Sciatic nerve (tissue), 2 donors: ENCODE measurements at regions not wholly inside any gene's neighbourhood (a gene's known extent, or its start where the extent isn't known, plus 50 kb on each side); places are given as distances from the start of the nearest gene placed in this dataset.

Experiments used
- ATAC-seq: fragments of 200-7000 bp; cut with Tn5 transposase; one replicate; pipeline ENCODE4 v1.9.1; 2020; ENCODE audit warnings: mild to moderate bottlenecking, moderate library complexity
- DNase-seq: peaks from one replicate; pipeline ENCODE4 v3.0.0-alpha.2; 2020; ENCODE audit warnings: low spot score
- intact Hi-C: fragments of 100-400 bp; cut with DNase I; formaldehyde crosslinking; loops from one replicate; pipeline ENCODE4 v1.14.2; 2022
- donor health status: DM: no; HTN: no; CAD: no.
- donor health status: DM: no; HTN: no; CAD: no.

DNA sequence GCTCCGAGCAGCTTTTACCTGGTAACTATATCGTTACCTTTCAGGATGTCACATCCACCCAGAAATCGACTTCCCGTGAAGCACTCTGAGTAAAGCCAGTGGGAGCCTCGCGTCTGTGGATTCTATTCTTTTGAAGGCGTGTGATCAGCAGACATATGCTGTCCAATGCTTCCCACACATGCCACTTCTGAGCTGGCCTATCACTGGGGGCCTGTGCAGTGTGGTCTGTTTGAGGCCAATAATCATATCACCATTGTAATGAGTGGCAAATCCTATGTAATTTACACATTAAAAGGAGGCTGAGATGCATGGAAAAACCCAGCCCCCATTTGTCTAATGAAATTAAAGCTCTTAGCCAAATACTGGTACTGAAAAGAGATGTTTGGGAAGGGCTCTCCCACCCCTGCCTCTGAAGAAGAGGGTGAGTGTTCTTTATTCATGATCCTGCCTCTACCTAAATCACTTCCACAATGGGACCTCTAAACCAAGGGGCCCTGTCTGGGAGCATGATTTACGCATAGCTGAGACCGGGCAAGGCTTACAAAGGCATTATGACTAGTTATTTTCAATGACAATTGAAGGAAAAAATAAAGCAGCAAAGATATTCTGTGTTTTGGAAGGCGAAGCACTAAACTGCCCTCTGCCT lies 686.8 kb downstream of the ZEB2 start:
- intact Hi-C loops: no loop called here
- DNase-seq: no peak
- ATAC-seq: no peak

DNA sequence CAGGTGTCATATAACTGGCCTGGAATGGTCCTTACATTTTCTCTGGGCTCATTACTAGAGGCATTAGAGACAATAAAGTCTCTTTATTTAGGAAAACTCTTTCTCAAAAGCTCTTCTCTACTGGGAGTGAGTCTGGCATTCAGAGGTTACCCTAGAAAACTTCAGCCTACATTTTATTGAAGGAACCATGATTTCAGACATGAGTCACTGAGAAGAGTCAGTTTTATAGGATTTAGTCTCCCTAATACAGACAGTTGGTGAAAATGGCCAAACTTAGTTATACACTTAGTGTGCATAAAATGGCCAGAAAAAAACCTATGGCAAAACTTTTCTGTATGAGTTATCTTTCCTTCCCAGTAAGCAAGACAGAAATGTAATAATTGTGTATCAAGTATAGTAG lies 689.4 kb downstream of the ZEB2 start:
- ATAC-seq (no peak), DNase-seq (no peak)
- intact Hi-C loops: no loop called here

DNA sequence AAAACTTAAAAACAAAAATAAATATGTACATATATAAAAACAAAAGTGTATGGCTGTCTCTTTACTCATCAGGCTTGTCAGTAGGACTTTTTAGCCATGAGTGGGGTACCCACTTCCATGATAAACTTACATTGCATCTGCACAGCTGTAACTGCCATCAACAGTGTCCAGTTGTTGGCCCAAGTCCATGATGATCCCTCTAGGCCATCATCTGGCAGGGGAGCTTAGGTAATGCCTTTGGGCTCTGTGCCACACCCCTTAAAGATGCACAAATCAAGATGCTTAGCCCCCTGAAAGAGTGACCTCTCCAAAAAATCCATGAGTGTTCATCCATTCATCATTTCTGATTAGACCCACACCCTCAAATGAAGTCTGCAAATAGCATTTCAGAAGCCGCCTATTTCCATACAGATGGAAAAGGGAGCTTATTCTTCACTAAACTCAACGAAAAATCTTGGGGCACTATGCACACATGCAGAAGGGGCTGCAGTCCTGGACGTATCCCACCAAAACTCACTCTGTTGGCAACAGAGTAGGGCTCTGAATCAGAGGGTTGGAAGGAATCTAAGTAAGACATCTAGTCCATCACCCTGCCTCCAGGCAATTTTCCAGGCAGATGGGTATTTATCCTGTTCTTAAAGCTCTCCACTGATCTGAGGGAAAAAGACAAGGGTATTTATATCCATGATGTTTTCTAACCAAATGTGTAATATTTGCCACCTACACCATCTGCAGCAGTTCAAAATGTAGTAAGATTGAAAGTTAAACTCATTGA lies 691.0 kb downstream of the ZEB2 start:
- no peak for ATAC-seq
- no peak for DNase-seq
- intact Hi-C loops: no loop called here

DNA sequence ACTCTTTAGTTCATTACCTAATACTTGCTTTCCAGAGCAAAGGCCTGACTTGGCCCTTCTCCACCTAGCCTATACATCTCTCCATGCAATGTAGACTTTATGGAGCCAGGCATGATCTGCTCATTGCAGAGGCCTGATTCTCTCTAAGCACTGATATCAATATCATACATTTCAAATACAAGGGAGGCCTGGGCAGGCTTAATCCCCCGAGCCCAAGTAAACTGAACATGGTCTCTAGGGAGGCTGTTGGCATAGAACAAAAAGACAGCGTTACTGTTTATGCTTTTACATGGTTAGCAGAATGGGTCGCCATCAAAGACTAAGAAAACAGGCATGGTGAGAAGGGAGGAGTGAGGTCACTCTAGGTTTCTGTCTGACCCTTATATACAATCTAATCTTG lies 695.1 kb downstream of the ZEB2 start:
- intact Hi-C loops: no loop called here
- DNase-seq (no peak), ATAC-seq (no peak)

DNA sequence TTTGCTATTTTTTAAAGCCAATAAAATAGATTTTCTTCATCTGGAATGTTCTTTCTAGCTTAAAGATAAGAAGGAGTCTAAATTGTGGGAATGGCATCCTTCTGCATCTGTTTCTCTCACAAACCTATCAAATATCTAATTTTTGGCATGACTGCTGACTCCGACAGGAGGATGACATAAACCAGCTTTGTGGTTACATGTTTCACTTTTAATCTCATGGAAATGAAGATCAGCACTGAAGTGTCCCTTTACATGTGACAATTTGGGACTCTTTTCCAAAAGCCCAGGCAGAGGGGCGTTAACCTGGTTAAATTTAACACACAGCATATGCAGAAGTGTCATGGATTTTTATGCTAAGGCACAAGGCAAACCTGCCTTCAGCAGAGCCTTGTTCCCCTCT lies 694.7 kb downstream of the ARHGAP15 start:
- DNase-seq (no peak), ATAC-seq (no peak)
- intact Hi-C loops: no loop called here

DNA sequence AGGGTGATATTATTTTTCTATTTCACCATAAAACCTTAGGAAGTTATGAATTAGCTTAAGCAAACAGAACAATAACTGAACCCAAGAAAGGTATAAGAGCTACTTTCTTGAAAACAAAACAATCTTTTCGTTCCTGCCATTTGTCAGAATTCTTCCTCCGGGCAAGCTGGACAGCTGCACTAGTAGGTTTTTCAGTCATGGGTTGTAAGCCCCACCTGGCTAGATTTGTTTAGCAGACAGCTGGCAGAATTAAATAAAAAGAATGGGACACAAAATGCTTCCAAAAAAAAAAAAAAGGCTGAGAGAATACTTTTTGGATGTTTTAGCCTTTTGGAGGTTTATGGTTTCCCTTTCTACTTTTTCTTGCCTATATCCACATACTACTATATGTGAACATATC lies 694.1 kb downstream of the ARHGAP15 start:
- intact Hi-C loops: no loop called here
- DNase-seq: no peak
- no peak for ATAC-seq

DNA sequence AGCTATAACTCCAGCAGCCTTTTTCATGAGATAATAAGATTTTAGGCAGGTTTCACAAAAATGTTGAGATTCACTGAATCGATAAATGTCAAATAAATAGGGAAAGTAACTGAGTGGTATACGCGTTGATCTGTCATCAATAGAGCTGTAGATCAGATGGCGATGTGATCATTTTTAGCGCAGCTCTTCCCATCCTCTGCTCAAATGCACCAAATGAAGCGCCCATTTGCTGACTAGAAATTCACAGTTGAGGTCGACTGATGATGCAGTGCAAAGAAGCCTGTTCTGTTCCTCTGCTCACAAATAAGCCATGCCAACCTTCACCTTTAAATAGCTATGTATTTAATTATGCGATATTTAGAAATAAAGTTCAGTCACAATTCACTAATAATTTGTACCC lies 693.5 kb downstream of the ARHGAP15 start:
- DNase-seq (no peak), ATAC-seq (no peak)
- intact Hi-C loops: no loop called here

DNA sequence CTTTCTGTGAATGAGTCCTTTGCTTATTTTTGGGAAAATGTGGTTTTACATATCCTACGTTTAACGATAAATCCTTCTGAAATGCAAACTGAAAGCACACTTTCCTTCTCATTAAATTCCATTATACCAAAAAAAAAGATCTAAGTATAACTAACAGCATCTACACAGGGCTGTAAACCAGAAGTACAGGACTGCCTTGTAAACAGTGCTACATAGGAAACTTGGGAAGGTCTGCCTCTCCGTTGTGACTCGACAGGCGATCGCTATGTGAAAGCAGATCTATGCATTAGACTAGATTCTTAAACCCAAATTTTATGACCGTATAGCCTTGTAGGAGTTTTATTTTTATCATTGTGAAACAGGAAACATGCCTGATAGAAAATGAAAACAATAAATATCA lies 690.5 kb downstream of the ARHGAP15 start:
- DNase-seq: no peak
- intact Hi-C loops: no loop called here
- ATAC-seq: no peak

DNA sequence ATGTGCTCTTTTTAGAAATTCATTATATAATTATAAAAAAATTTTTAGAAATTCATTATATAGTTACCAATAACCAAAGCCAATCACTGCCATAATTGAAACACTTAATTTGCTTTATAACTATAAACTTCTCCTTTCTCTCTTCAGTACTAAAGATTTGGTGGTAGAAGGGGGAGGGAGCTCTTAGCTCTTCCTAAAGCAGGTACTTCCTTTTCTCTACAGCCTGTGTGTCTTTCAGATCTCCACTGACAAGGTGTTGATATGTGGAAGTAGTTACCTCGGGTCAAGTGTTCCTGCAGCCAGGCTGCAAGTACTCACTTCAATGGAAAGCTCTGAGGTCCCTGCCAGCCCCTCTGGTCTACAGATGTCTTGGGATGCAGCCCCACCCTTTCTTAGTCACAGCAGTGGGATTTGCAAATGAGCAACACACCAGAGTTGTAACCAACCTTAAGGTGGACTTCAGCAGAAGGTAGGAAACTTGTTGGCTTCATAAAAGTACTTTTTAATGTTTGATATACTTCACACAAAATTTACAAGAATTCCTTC lies 690.0 kb downstream of the ARHGAP15 start:
- no peak for ATAC-seq
- intact Hi-C loops: no loop called here
- no peak for DNase-seq
